ENCODE measurements at regions not wholly inside any gene's neighbourhood (a gene's known extent, or its start where the extent isn't known, plus 50 kb on each side); places are given as distances from the start of the nearest gene placed in this dataset.

DNA sequence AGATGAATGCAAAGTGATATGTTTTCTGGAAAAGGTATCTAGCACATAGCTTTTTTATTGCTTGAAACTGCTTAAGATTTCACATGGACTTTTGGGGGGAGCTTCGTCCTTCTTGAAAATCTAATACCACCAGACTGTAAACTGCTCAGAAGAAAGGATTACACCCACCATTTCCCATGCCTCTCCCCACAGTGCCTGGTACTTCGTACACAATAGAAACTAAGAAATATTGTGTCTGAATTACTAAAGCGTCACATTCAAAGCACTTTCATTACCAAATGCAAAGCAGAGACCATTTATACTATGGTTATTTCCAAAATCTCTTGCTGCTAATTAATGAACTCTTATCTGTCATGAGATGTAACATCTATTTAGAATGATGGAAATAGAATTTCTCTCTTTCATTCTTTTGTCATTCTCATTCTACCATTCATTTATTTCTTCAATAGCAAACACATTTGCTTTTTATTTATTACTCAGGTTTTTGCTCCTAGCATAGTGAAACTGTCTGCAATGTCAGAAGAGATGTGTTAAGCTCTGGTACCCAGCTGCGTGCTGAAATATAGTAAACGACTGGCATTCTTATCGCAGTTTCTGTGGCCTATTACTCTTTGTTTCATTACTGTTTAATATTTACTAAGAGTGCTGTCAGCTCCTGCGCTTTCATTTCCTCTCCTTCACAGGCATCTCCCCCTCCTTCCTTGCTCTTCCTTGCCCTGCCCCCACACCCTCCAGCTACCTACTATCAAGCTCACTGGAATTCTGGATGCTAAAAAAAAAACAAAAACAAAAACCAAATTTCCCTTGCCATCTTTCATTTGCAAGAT is 51.4 kb upstream of the RAPGEF2 start:
- no peak for TF ChIP-seq POLR2A (IDR thresholded peaks at IDR 0.05; ENCODE audit: low read length)
- no peak for TF ChIP-seq GATA1 (IDR thresholded peaks at IDR 0.05; ENCODE audit: low read depth, low read length)
